Thyroid gland (tissue), 4 donors: ENCODE measurements at regions not wholly inside any gene's neighbourhood (a gene's known extent, or its start where the extent isn't known, plus 50 kb on each side); places are given as distances from the start of the nearest gene placed in this dataset.

Experiments used
- POLR2A ChIP-seq, 2 donors: fragments of 450-650 bp; IDR thresholded peaks; one replicate each; pipeline ENCODE4 v1.6.1; 2017; ENCODE audit warnings: antibody characterized with exemption in 2 of 2, mild to moderate bottlenecking in 2 of 2, moderate library complexity in 1 of 2
- TF ChIP-seq, protein P1 (sequence below), 6 experiments: fragments of 200-600 bp in 3 of 6; fragments of 450-650 bp in 3 of 6; sonication (generic) in 3 of 6; IDR thresholded peaks; one replicate each; pipeline ENCODE4 v1.5.1; 2016 to 2019; ENCODE audit warnings: antibody characterized with exemption in 6 of 6, mild to moderate bottlenecking in 2 of 6, inconsistent platforms in 1 of 6, moderate library complexity in 1 of 6

DNA sequence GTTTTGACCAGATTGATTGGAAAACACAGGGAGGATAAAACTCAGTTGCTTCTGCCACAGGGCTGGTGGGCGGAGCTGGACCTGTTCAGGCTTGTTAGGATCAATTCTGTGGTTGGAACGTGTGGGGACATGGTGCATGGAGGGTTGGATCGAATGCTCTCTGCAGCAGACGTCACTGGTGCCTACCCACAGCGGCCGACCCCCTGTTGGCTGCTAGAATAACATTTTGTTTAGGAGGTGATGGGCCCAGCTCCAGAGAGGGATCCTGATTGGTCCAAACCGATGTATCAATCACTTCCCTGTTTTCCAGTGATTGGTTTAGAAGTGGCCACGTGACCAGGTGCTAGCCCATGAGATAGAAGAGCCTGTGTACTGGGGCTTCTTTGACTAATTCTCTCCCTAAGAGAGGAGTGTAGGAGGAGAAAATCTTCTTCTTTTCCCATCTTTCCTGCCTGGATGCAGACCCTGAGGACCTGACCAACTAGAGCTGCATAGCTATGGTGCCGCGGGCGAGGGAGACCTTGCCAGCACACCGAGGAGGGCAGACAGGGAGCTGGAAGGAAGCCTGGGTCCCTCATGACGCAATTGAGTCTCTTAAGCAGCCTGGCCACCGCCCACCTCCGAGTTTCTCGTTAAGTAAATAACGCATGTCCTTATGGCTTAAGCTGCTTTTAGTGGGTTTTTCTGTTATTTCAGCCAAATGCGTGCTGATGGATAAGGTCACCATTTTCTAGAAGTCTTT, 163.5 kb downstream of the AACS start:
- TF ChIP-seq, protein P1, sequence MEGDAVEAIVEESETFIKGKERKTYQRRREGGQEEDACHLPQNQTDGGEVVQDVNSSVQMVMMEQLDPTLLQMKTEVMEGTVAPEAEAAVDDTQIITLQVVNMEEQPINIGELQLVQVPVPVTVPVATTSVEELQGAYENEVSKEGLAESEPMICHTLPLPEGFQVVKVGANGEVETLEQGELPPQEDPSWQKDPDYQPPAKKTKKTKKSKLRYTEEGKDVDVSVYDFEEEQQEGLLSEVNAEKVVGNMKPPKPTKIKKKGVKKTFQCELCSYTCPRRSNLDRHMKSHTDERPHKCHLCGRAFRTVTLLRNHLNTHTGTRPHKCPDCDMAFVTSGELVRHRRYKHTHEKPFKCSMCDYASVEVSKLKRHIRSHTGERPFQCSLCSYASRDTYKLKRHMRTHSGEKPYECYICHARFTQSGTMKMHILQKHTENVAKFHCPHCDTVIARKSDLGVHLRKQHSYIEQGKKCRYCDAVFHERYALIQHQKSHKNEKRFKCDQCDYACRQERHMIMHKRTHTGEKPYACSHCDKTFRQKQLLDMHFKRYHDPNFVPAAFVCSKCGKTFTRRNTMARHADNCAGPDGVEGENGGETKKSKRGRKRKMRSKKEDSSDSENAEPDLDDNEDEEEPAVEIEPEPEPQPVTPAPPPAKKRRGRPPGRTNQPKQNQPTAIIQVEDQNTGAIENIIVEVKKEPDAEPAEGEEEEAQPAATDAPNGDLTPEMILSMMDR (IDR thresholded peaks at IDR 0.05): no peak
- TF ChIP-seq POLR2A (IDR thresholded peaks at IDR 0.05): no peak
